SK-N-SH treated with all-trans-retinoic acid at 6 μM for 48 hours (cell line): ENCODE measurements at regions not wholly inside any gene's neighbourhood (a gene's known extent, or its start where the extent isn't known, plus 50 kb on each side); places are given as distances from the start of the nearest gene placed in this dataset.

ENCODE experiments used
- ARNTL ChIP-seq: fragments of 450-650 bp; formaldehyde crosslinking; IDR thresholded peaks from 2 replicates; pipeline ENCODE4 v1.5.0; 2020; ENCODE audit warnings: low read depth, mild to moderate bottlenecking, moderate library complexity, borderline replicate concordance
- BACH2 ChIP-seq: fragments of 250-450 bp; sonication (Bioruptor Pico); IDR thresholded peaks from 2 replicates; pipeline ENCODE4 v1.9.0; 2021; ENCODE audit warnings: mild to moderate bottlenecking, borderline replicate concordance
- CREB5 ChIP-seq: fragments of 250-450 bp; sonication (Bioruptor Pico); IDR thresholded peaks from 2 replicates; pipeline ENCODE4 v1.5.1; 2020; ENCODE audit warnings: low read depth, mild to moderate bottlenecking, moderate library complexity
- CSDC2 ChIP-seq: fragments of 250-450 bp; sonication (Bioruptor Pico); IDR thresholded peaks from 2 replicates; pipeline ENCODE4 v1.5.0; 2020; ENCODE audit warnings: mild to moderate bottlenecking, moderate library complexity
- PATZ1 ChIP-seq: fragments of 250-450 bp; sonication (Bioruptor Pico); IDR thresholded peaks from 2 replicates; pipeline ENCODE4 v1.8.0; 2020; ENCODE audit warnings: mild to moderate bottlenecking, moderate library complexity, borderline replicate concordance
- RARB ChIP-seq: fragments of 250-450 bp; sonication (Bioruptor Pico); IDR thresholded peaks from 2 replicates; pipeline ENCODE4 v1.8.0; 2021; ENCODE audit warnings: mild to moderate bottlenecking, moderate library complexity
- SNAI2 ChIP-seq: fragments of 250-450 bp; sonication (Bioruptor Pico); IDR thresholded peaks from 2 replicates; pipeline ENCODE4 v1.5.0; 2020; ENCODE audit warnings: mild to moderate bottlenecking, moderate library complexity
- TOX ChIP-seq: fragments of 250-450 bp; sonication (Bioruptor Pico); IDR thresholded peaks from 2 replicates; pipeline ENCODE4 v1.8.0; 2021; ENCODE audit warnings: mild to moderate bottlenecking, moderate library complexity, borderline replicate concordance
- ZNF8 ChIP-seq: fragments of 450-650 bp; formaldehyde crosslinking; IDR thresholded peaks from 2 replicates; pipeline ENCODE4 v1.5.0; 2020; ENCODE audit warnings: mild to moderate bottlenecking, moderate library complexity

GRCh38 chr10:130873636-130874035 is 437.9 kb downstream of the TCERG1L start:
- no peak for TF ChIP-seq PATZ1 (CRISPR knock-in tag)
- no peak for TF ChIP-seq RARB (CRISPR knock-in tag)
- no peak for TF ChIP-seq CSDC2 (CRISPR knock-in tag)
- TF ChIP-seq TOX (CRISPR knock-in tag), result no peak
- TF ChIP-seq SNAI2, result no peak
- no peak for TF ChIP-seq CREB5 (CRISPR knock-in tag)
- TF ChIP-seq ZNF8, result no peak
- TF ChIP-seq BACH2, result no peak
- TF ChIP-seq ARNTL (CRISPR knock-in tag), result no peak
